ENCODE measurements at regions not wholly inside any gene's neighbourhood (a gene's known extent, or its start where the extent isn't known, plus 50 kb on each side); places are given as distances from the start of the nearest gene placed in this dataset.

- Mint-ChIP-seq H3K36me3 (ENCODE audit: low read depth) (no peaks in the 10 kb centered on the region), H3K9me3 (no peaks in the 10 kb centered on the region), H3K27ac (ENCODE audit: unreplicated experiment) (no peak overlapping the region), H3K4me3 (no peak overlapping the region), H3K27me3 (ENCODE audit: low read depth) (peaks cover 36% of the 10 kb centered on the region), H3K4me1 (no peaks in the 10 kb centered on the region)
- no peak for DNase-seq (ENCODE audit: low read depth, low spot score)
- TF ChIP-seq CTCF (conservative IDR thresholded peaks at IDR 0.05): no peak
Measured at GRCh38 chr7:95646350-95646749, 50.0 kb upstream of the PDK4 start.
